ENCODE measurements at regions not wholly inside any gene's neighbourhood (a gene's known extent, or its start where the extent isn't known, plus 50 kb on each side); places are given as distances from the start of the nearest gene placed in this dataset.

DNA sequence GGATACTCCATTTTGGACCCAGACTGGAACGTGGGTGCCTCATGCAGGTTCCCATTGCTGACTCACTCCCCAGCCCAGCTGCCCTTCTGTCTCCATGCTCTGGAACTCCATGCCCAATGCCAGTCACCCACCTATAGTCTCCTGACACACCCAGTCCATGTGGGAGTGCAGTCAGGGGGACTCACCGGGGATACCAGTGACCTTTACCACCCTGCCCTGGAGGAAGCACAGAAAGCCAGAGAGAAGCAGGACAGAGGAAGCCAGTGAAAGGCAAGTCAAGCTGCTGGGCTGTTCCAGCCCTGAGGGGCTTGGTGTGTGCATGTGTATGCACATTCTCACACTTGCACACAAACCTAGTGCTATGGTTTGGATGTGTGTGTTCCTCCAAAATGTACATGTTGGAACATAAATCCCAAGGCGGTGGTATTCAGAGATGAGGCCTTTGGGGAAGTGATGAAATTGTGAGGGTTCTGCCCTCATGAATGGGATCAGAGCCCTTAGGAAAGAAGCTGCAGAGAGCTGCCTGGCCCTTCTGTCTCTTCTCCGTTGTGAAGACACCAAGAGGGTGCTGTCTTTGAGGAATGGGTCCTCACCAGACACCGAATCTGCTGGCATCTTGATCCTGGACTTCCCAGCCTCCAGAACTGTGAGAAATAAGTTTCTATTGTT, 121.4 kb upstream of the MAFB start:
- Histone ChIP-seq H3K9me3 (ENCODE audit: low read length) (no peaks in the 10 kb centered on the region), H2AFZ (ENCODE audit: low read length) (no peak overlapping the region), H3K36me3 (replicated peaks in 1 of 2; ENCODE audit: control insufficient read depth in 1 of 2, insufficient read depth in 2 of 2, low read length in 2 of 2) (no peaks in the 10 kb centered on the region), H3K27ac (ENCODE audit: extremely low read length, insufficient read depth, low read length) (no peak overlapping the region), H4K20me1 (ENCODE audit: insufficient read depth, low read length) (no peaks in the 10 kb centered on the region), H3K4me3 (replicated peaks in 1 of 3; ENCODE audit: insufficient read depth in 1 of 3, low read depth in 2 of 3, low read length in 3 of 3) (no peak overlapping the region), H3K4me2 (ENCODE audit: low read depth, low read length) (no peak overlapping the region), H3K27me3 (ENCODE audit: control insufficient read depth in 1 of 2, insufficient read depth in 2 of 2, low read length in 2 of 2) (peaks cover 7 to 38% of the 10 kb centered on the region in 2 experiments; a peak in 4 of 5 replicates), H3K9ac (ENCODE audit: insufficient read depth, low read depth, low read length) (no peak overlapping the region), H3K79me2 (ENCODE audit: insufficient read depth, low read length) (no peaks in the 10 kb centered on the region), H3K4me1 (ENCODE audit: insufficient read depth, low read length) (no peaks in the 10 kb centered on the region)
- intact Hi-C loops (cut with micrococcal nuclease; ENCODE audit: unreplicated experiment) = no loop called here
- DNase-seq (ENCODE audit: low spot score) (no peak), ATAC-seq (no peak), FAIRE-seq (no peak)
- in situ Hi-C loops (cut with HindIII; ENCODE audit: extremely low pct_ligation_motif_present, low pct_unique_long_range_greater_than_20kb) = no loop called here
- 11% methylated on average over 5 of the region's 5 CpGs for WGBS (ENCODE audit: low lambda C conversion rate)
- BruUV-seq (replicated peaks) = no TSS peak
- no peak for TF ChIP-seq NCOA2 (CRISPR knock-in tag; IDR thresholded peaks at IDR 0.05)
- TF ChIP-seq ZZZ3 (CRISPR knock-in tag; IDR thresholded peaks at IDR 0.05; ENCODE audit: borderline replicate concordance) = no peak
- no peak for TF ChIP-seq ZKSCAN8 (CRISPR knock-in tag; IDR thresholded peaks at IDR 0.05; ENCODE audit: borderline replicate concordance)
- no peak for TF ChIP-seq TGIF2 (CRISPR knock-in tag; IDR thresholded peaks at IDR 0.05)
- TF ChIP-seq, protein P1, sequence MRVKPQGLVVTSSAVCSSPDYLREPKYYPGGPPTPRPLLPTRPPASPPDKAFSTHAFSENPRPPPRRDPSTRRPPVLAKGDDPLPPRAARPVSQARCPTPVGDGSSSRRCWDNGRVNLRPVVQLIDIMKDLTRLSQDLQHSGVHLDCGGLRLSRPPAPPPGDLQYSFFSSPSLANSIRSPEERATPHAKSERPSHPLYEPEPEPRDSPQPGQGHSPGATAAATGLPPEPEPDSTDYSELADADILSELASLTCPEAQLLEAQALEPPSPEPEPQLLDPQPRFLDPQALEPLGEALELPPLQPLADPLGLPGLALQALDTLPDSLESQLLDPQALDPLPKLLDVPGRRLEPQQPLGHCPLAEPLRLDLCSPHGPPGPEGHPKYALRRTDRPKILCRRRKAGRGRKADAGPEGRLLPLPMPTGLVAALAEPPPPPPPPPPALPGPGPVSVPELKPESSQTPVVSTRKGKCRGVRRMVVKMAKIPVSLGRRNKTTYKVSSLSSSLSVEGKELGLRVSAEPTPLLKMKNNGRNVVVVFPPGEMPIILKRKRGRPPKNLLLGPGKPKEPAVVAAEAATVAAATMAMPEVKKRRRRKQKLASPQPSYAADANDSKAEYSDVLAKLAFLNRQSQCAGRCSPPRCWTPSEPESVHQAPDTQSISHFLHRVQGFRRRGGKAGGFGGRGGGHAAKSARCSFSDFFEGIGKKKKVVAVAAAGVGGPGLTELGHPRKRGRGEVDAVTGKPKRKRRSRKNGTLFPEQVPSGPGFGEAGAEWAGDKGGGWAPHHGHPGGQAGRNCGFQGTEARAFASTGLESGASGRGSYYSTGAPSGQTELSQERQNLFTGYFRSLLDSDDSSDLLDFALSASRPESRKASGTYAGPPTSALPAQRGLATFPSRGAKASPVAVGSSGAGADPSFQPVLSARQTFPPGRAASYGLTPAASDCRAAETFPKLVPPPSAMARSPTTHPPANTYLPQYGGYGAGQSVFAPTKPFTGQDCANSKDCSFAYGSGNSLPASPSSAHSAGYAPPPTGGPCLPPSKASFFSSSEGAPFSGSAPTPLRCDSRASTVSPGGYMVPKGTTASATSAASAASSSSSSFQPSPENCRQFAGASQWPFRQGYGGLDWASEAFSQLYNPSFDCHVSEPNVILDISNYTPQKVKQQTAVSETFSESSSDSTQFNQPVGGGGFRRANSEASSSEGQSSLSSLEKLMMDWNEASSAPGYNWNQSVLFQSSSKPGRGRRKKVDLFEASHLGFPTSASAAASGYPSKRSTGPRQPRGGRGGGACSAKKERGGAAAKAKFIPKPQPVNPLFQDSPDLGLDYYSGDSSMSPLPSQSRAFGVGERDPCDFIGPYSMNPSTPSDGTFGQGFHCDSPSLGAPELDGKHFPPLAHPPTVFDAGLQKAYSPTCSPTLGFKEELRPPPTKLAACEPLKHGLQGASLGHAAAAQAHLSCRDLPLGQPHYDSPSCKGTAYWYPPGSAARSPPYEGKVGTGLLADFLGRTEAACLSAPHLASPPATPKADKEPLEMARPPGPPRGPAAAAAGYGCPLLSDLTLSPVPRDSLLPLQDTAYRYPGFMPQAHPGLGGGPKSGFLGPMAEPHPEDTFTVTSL (CRISPR knock-in tag; IDR thresholded peaks at IDR 0.05; ENCODE audit: borderline replicate concordance) = no peak
- TF ChIP-seq, protein P2, sequence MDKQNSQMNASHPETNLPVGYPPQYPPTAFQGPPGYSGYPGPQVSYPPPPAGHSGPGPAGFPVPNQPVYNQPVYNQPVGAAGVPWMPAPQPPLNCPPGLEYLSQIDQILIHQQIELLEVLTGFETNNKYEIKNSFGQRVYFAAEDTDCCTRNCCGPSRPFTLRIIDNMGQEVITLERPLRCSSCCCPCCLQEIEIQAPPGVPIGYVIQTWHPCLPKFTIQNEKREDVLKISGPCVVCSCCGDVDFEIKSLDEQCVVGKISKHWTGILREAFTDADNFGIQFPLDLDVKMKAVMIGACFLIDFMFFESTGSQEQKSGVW (CRISPR knock-in tag; IDR thresholded peaks at IDR 0.05; ENCODE audit: borderline replicate concordance) = no peak
- TF ChIP-seq ZFP36 (IDR thresholded peaks at IDR 0.05; ENCODE audit: borderline replicate concordance, low read depth, low read length, partially characterized antibody) = no peak
- TF ChIP-seq PHF5A (CRISPR knock-in tag; IDR thresholded peaks at IDR 0.05; ENCODE audit: low read depth, unreplicated experiment) = no peak
- no peak for TF ChIP-seq SRSF9 (IDR thresholded peaks at IDR 0.05; ENCODE audit: borderline replicate concordance, insufficient read depth, low read depth, low read length, poor library complexity, severe bottlenecking)
- TF ChIP-seq, protein P3, sequence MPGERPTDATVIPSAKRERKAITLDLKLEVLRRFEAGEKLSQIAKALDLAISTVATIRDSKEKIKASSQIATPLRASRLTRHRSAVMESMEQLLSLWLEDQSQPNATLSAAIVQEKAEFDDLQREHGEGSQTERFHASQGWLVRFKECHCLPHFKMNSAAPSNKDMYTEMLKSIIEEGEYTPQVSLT (CRISPR knock-in tag; IDR thresholded peaks at IDR 0.05; ENCODE audit: borderline replicate concordance, low read depth) = no peak
- no peak for TF ChIP-seq ZNF724P (CRISPR knock-in tag; IDR thresholded peaks at IDR 0.05; ENCODE audit: borderline replicate concordance)
- TF ChIP-seq KLF16 (CRISPR knock-in tag; IDR thresholded peaks at IDR 0.05) = no peak
- TF ChIP-seq ZSCAN20 (CRISPR knock-in tag; IDR thresholded peaks at IDR 0.05; ENCODE audit: borderline replicate concordance) = no peak
- no peak for TF ChIP-seq ZNF180 (CRISPR knock-in tag; IDR thresholded peaks at IDR 0.05; ENCODE audit: borderline replicate concordance, low read depth)
- ChIA-PET POLR2A (no interaction called here), CTCF (ENCODE audit: low intra/inter-chr PET ratio, low total read pairs) (no interaction called here)
